ENCODE measurements at regions not wholly inside any gene's neighbourhood (a gene's known extent, or its start where the extent isn't known, plus 50 kb on each side); places are given as distances from the start of the nearest gene placed in this dataset.

GRCh38 chr5:130549884-130550561 lies 615.0 kb downstream of the HINT1 start (continued):
- TF ChIP-seq CTCF (conservative IDR thresholded peaks at IDR 0.05; ENCODE audit: low read depth in 2 of 2) (no peak), STAT1 (IDR thresholded peaks at IDR 0.05; ENCODE audit: unreplicated experiment) (no peak), POLR2AphosphoS5 (IDR thresholded peaks at IDR 0.05; ENCODE audit: low read depth) (no peak), EZH2phosphoT487 (IDR thresholded peaks at IDR 0.05; ENCODE audit: unreplicated experiment) (no peak)

GRCh38 chr5:130546211-130546610 lies 618.8 kb downstream of the HINT1 start:
- no peak for DNase-seq (ENCODE audit: low spot score)
- no peaks in the 10 kb centered on the region for H3K79me2 ChIP-seq (replicated peaks; ENCODE audit: insufficient read depth)
- no peaks in the 10 kb centered on the region for H3K4me1 ChIP-seq (ENCODE audit: insufficient read depth)
- H3K9me2 ChIP-seq (ENCODE audit: insufficient read depth), result 0 out of 2 replicates have a peak, but pooled peaks cover 12% of the 10 kb centered on the region
- peaks cover 47% of the 10 kb centered on the region for H3K9me3 Mint-ChIP-seq
- no peak overlapping the region for H3K27ac ChIP-seq (ENCODE audit: low read depth)
- peaks cover 19% of the 10 kb centered on the region for H3K36me3 Mint-ChIP-seq (ENCODE audit: low read depth)
- H4K20me1 ChIP-seq (replicated peaks; ENCODE audit: insufficient read depth), result no peaks in the 10 kb centered on the region
- no peaks in the 10 kb centered on the region for H3F3A ChIP-seq (replicated peaks; ENCODE audit: low read depth)
- no peak overlapping the region for H3K4me3 Mint-ChIP-seq
- H3K27me3 ChIP-seq (ENCODE audit: insufficient read depth), result no peaks in the 10 kb centered on the region
- no peak overlapping the region for H3K4me2 ChIP-seq
- H3K36me3 ChIP-seq (ENCODE audit: insufficient read depth), result no peaks in the 10 kb centered on the region
- no peak overlapping the region for H3K4me3 ChIP-seq
- H3K27ac Mint-ChIP-seq, result no peak overlapping the region
- peaks cover 6% of the 10 kb centered on the region; the same call in 2 of the 3 replicates for H3K4me1 Mint-ChIP-seq
- ATAC-seq, result no peak
- H2AFZ ChIP-seq, result no peak overlapping the region
- H3K27me3 Mint-ChIP-seq (ENCODE audit: insufficient read depth, low read depth, poor library complexity), result no peaks in the 10 kb centered on the region
- TF ChIP-seq JUNB (IDR thresholded peaks at IDR 0.05; ENCODE audit: unreplicated experiment) (no peak), ZNF331 (CRISPR knock-in tag; IDR thresholded peaks at IDR 0.05; ENCODE audit: low read depth) (no peak), CTCF (conservative IDR thresholded peaks at IDR 0.05; ENCODE audit: low read depth in 2 of 2) (no peak), POLR2AphosphoS5 (IDR thresholded peaks at IDR 0.05; ENCODE audit: low read depth) (no peak), EZH2 (IDR thresholded peaks at IDR 0.05; ENCODE audit: low read depth, unreplicated experiment) (no peak), STAT1 (IDR thresholded peaks at IDR 0.05; ENCODE audit: unreplicated experiment) (no peak), NANOG (IDR thresholded peaks at IDR 0.05; ENCODE audit: borderline replicate concordance) (no peak), CREB1 (CRISPR knock-in tag; IDR thresholded peaks at IDR 0.05; ENCODE audit: low read depth) (no peak), ZNF462 (CRISPR knock-in tag; IDR thresholded peaks at IDR 0.05) (no peak)

Measured in GM23338 (cell line).